Activated T-helper 9 cell treated with anti-CD3 and anti-CD28 coated beads, Interleukin-2, amount 50 U/mL, for 16 hours (primary cell): ENCODE measurements at regions not wholly inside any gene's neighbourhood (a gene's known extent, or its start where the extent isn't known, plus 50 kb on each side); places are given as distances from the start of the nearest gene placed in this dataset.
"Not testable (repeated sequence)": the region's sequence is repeated elsewhere in the genome, so short reads cannot be mapped to it uniquely, and the experiment has no call there.

Experiments
- DNase-seq: peaks from one replicate; pipeline ENCODE4 v3.0.0-alpha.2; 2020; ENCODE audit warnings: low read depth

- DNase-seq: no peak
These were observed 296.6 kb downstream of the ADGRD1 start for GRCh38 chr12:131250028-131250950.

DNA sequence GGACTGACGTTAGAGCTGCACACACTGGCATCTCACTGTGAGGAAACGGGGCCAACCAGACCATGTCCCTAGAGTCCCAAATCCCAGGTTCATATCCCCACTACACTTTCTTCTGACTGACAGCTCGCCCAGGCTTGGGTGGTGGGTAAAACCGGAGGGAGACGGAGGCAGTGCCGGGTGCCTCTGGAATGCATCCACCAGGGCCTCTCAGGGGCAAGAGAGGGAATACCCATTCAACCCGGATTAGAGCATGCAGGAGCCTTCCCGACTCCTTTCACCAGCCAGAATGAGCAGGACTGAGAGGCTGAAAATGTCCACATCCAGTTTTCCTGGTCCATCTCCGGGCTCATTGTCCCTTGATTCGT is 297.2 kb downstream of the ADGRD1 start:
- no peak for DNase-seq

GRCh38 chr12:131251336-131252101 is 297.8 kb downstream of the ADGRD1 start:
- no peak for DNase-seq

GRCh38 chr12:131253376-131254026 is 299.8 kb downstream of the ADGRD1 start:
- no peak for DNase-seq

GRCh38 chr12:131254374-131254773 is 300.7 kb downstream of the ADGRD1 start:
- no peak for DNase-seq

- no peak for DNase-seq
These were observed 304.7 kb downstream of the ADGRD1 start for GRCh38 chr12:131258398-131258797.

DNA sequence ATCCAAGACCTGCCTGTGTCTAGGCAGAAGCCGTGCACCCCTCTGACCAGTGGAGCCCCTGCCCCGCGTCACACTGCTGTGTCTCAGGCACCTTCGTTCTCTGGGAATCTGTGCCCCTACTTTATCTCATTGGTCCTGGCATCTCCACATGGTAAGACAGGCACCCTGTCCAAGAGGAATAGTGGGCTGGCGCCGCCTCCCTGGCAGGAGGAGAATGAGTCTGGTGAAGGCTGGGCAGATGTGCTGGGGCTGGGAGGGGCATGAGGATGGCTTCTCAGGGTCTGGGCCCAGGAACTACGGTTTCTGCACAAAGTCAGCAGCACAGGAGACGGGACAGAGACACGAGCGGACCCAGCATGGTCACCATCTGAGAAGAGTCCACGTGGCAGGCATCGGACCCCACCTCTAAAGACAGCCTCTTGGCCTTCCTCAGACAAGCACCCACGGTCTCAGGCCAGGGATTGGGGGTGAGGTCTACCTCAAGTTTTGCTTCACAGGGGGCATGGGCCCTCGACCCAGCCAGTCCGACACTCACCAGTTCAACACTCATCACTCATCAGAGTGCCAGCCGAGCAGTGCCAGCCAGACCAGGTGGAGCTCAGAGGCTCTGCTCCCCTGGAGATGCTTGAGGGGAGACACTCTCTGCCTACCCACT is 306.7 kb downstream of the ADGRD1 start:
- DNase-seq: no peak

GRCh38 chr12:131260954-131261353 is 307.2 kb downstream of the ADGRD1 start:
- no peak for DNase-seq

DNA sequence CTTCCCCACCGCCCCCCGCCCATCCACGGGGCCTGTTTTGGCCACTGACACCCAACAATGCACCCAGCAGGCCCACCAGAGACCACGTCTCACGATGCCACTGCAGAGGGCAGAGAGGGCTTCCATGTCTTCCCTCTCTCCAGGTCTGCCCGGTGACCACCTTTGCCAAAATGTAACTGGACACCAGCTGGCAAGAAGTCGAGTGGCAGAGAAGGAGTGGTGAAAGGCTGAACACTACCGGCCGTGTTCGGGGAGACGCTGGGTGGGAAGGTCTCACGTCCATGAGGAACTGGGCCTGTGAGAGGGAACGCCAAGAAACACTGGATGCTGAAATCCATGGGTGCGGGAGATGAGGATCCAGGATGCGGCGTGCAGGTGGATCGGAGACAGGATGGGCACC is 308.2 kb downstream of the ADGRD1 start:
- no peak for DNase-seq

DNA sequence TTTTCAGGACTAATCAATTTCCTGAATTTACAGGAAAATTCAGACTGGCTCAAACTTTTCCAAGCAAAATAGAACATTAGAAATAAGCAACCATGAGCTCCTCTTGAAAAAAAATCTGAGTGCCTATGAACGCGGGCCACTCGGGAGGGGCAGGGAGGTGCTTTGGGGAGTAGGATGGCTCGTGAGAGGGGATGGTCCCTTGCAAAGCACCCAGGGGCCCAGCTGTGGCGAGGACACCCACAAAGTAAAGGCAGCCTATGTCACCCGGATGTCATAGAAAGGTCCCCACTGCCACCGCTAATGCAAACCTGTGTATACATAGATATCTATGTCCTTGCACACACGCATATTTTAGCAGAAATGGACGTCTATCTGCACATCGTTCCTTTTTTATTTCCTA is 309.9 kb downstream of the ADGRD1 start:
- no peak for DNase-seq

- DNase-seq: no peak
These were observed 310.9 kb downstream of the ADGRD1 start for GRCh38 chr12:131264635-131265034.

GRCh38 chr12:131266591-131267467 is 313.1 kb downstream of the ADGRD1 start:
- no peak for DNase-seq

- no peak for DNase-seq
These were observed 313.9 kb downstream of the ADGRD1 start for GRCh38 chr12:131267576-131267975.

GRCh38 chr12:131268123-131268522 is 314.4 kb downstream of the ADGRD1 start:
- not testable (repeated sequence) for DNase-seq

- not testable (repeated sequence) for DNase-seq
These were observed 314.9 kb downstream of the ADGRD1 start for GRCh38 chr12:131268571-131268970.

DNA sequence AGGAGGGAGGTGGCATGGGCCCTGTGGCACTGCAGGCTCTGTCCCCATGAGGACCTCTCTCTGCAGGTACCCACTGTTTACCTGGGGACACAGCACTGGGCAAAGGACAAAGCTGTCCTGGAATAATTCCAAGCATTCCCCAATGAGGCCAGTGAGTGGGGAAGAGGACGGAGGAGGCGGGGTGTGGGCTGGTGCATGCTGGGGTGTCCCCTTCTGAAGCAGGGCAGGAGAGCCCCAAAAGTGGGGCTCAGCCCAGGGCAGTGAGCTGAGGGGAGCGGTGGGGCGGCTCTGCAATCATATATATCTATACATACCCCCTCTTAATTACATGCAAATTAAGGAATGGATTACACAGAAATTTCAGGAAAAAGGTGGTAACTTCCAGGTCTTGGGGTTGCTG is 315.8 kb downstream of the ADGRD1 start:
- DNase-seq: no peak

DNA sequence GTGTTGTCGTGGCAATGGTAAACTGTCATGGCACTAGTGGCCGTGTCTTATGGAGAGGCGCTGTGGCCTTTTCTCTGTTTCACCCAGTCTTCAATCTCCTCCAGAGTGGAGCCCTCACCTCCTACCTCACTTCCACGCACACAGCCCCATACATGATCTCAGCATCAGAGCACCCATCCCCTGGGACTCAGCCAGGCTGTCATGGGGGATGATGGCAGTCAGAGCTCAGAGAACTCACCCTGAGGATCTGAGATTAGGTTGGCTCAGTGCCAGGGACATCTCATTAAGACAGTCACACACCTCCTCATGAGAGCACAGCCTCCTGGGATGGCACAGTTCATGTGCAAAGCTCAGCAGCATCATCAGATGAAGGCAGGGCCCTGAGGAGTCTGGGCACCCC is 316.3 kb downstream of the ADGRD1 start:
- not testable (repeated sequence) for DNase-seq

DNA sequence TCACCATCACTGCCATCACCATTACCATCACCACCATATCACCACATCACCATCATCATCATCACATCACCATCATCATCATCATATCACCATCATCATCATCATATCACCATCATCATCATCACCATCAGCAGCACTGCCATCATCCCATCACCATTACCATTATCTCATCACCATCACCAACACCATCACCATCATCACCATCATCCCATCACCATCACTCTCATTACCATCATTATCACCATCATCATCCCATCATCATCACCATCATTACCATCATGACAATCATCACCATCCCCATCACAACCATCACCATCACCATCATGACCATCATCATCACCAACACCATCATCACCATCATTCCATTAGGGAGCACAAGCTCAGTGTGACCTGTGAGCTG is 318.0 kb downstream of the ADGRD1 start:
- no peak for DNase-seq

DNA sequence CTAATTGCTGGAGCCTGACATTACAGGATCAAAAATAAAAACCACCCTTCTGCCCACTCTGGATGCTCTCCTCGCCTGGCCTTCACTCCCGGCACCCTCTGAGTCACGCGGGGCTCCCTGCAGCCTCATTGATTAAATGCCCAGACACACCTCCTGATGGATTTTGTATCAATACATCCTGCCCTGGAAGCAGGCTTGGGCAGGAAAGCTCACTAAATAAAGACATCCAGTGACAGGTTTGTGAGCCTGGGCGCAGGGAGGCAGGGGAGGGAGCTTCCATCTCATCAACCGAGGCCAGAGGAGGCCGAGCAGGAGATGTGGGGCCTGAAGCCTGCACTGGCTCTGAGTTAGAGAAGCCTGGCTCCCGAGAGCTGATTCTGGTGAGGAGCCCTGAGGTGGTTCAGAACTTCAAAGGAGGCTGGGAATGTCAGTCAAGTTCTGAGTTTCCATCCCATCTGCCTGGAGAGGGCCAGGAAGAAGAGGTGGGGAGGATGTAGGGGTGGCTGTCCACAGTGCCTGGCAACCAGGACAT is 318.6 kb downstream of the ADGRD1 start:
- DNase-seq: not testable (repeated sequence)

- DNase-seq: no peak
These were observed 319.7 kb downstream of the ADGRD1 start for GRCh38 chr12:131273291-131273845.

DNA sequence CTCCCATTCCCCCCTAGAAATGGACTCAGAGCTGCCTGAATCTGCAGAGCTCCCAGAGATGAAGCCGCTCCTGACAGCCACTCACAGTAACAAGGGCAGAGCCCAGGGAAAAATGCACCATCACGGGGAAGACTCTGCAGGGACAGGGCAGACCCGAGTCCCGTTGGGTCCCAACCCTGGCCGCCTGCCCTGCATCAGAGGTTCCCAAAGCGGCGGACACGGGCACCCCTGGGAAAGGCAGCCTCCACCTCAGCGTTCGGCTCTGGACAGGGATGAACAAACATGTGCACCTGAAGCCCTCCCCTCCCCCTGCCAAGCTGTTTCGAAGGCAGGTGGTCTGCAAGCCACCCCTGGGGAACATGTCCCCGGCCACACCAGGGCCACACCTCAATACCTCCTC is 320.4 kb downstream of the ADGRD1 start:
- no peak for DNase-seq
